HG03097 (cell line): ENCODE measurements at regions not wholly inside any gene's neighbourhood (a gene's known extent, or its start where the extent isn't known, plus 50 kb on each side); places are given as distances from the start of the nearest gene placed in this dataset.

Experiments used
- ATAC-seq: cut with Tn5 transposase; IDR thresholded peaks from one replicate; pipeline ENCODE4 v1.9.1; 2021; ENCODE audit not compliant: unreplicated experiment, low FRiP score

DNA sequence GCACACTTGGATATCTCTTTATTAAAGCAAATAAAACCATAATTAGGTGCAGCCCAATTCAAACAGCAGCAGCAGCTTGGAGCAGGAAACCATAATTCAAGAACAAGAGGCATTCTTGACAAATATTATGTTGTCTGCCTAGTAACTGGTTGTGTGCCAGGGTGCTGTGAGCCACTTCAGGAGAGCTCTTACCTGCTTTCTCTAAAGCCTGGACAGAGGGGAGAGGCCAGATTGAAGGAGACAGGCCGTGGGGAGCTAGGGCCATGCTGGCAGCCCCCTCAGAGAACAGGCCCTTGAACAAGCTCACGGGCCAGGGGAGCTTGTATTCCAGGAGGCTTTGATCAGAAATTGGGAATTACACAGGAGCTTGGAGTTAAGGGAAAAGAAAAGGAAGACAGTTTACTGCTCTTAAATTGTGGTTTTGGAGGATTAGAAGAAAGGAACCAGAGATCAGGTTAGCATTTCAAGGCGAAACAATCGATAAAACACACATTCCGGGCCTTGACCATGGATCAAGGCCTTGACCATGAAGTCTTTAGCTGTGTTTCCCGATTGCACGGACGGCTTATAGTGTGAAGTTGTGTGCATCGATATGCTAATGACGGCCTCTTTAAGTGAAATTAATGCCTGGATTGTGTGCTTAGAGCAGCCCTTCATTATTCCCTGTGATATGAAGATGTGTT lies 69.8 kb upstream of the NKX2-2 start:
- no peak for ATAC-seq

DNA sequence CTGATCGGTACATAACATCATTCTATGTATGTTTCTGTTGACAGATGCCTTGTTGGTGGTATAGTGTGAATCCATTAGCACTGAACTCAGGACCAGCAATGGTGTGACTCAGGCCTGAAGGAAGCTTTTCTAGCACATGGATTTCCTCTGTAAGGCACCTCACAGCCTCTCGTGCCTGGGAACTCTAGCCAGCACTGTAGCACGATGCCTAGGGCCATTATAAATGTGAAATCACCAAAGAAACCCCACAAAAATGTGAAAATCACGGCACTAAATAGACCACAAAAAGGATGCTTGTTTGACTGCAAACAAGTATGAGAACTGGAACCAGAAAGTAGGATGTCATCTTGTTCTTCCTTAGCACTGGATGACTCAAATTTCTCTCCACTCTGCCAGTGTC lies 63.7 kb upstream of the NKX2-2 start:
- ATAC-seq, result no peak

- no peak for ATAC-seq
Observed at GRCh38 chr20:21575981-21576740, 62.3 kb upstream of the NKX2-2 start.

GRCh38 chr20:21575167-21575566 lies 61.3 kb upstream of the NKX2-2 start:
- no peak for ATAC-seq

- ATAC-seq, result no peak
Observed at GRCh38 chr20:21574443-21574842, 60.6 kb upstream of the NKX2-2 start.

DNA sequence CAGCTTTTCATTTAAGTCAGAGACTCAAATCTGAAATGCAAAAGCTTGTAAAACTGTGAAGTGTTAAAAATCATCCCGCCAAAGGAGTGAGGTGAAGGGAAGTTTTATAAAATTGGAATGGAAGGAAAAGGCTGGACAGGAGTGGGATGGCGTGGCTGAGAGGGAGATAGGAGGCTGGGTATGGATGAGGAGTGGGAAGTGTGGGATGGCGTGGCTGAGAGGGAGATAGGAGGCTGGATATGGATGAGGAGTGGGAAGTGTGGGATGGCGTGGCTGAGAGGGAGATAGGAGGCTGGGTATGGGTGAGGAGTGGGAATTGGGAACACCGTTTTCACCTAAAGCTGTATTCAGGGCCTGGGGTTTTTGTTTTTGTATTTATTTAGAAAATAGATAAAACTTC lies 59.4 kb upstream of the NKX2-2 start:
- ATAC-seq, result no peak

DNA sequence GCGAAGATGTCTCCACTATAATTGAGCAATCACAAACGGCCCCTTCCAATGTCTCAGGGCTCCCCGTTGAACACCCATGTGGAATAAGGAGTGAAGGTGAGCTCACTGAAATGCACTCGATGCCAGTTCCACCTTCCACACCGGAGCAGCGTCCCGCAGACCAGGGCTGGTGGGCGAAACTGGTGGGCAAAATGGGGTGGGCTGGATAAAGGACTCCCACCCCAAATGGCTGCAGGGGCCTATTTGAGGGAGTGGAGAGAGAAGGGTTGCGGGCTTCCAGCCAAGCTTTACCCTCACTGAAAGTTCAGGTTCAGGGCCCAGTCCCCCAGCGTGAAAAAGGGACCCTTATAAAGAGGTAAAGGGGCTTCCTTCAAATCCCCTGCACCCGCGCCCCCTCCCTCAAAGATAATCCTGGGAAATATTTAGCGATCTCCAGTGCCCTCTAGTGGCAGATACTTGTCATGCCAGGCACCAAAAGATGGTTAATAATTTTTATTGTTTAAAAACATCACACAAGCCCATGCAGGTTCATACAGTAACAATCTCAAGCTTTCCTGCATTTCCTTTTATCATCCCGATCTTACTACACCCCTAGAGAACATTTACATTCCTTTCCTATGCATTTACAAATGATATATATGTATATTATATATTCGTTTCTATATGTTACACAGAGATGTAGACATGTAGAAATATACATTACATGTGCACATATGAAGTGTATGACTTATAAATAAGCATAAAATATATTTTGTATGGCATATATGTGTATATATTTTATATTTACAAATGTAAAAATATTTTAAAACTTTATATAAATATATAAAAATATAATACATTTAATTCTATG lies 58.2 kb upstream of the NKX2-2 start:
- no peak for ATAC-seq

GRCh38 chr20:21570285-21570992 lies 56.6 kb upstream of the NKX2-2 start:
- ATAC-seq, result no peak

GRCh38 chr20:21569586-21569985 lies 55.7 kb upstream of the NKX2-2 start:
- ATAC-seq, result no peak

- ATAC-seq, result no peak
Observed at GRCh38 chr20:21564127-21564773, 50.4 kb upstream of the NKX2-2 start.
